ENCODE measurements at regions not wholly inside any gene's neighbourhood (a gene's known extent, or its start where the extent isn't known, plus 50 kb on each side); places are given as distances from the start of the nearest gene placed in this dataset.

- Histone ChIP-seq H2AFZ (ENCODE audit: low read length) (no peak overlapping the region), H3K36me3 (ENCODE audit: low read depth, low read length) (no peaks in the 10 kb centered on the region), H3K9ac (ENCODE audit: low read length) (no peak overlapping the region), H3K9me3 (ENCODE audit: low read length) (no peaks in the 10 kb centered on the region), H3K27me3 (ENCODE audit: low read length) (no peaks in the 10 kb centered on the region), H3K79me2 (ENCODE audit: low read length) (no peaks in the 10 kb centered on the region), H3K4me2 (ENCODE audit: low read length) (no peak overlapping the region), H3F3A (ENCODE audit: low read length, unreplicated experiment) (no peaks in the 10 kb centered on the region), H3K9me2 (replicated peaks; ENCODE audit: low read length) (no peaks in the 10 kb centered on the region), H3K4me3 (ENCODE audit: low read length) (no peak overlapping the region), H4K20me1 (ENCODE audit: low read length) (no peaks in the 10 kb centered on the region), H3K4me1 (ENCODE audit: insufficient read depth, low read length) (no peaks in the 10 kb centered on the region), H3K27ac (ENCODE audit: low read length) (no peak overlapping the region)
- intact Hi-C loops (cut with micrococcal nuclease) = no loop called here
- no peak for DNase-seq
- POLR2A ChIA-PET (ENCODE audit: unreplicated experiment) = no interaction called here
- TF ChIP-seq EZH2phosphoT487 (IDR thresholded peaks at IDR 0.05; ENCODE audit: borderline replicate concordance, low read length) (no peak), CTCF (conservative IDR thresholded peaks at IDR 0.05; ENCODE audit: low read depth, low read length) (no peak), EZH2 (IDR thresholded peaks at IDR 0.05; ENCODE audit: low read length, unreplicated experiment) (no peak)
- ATAC-seq = no peak
- BruUV-seq (replicated peaks) = no TSS peak
- CTCF ChIA-PET = no interaction called here
These were observed 94.9 kb upstream of the RAP1B start for GRCh38 chr12:68515793-68516192.

DNA sequence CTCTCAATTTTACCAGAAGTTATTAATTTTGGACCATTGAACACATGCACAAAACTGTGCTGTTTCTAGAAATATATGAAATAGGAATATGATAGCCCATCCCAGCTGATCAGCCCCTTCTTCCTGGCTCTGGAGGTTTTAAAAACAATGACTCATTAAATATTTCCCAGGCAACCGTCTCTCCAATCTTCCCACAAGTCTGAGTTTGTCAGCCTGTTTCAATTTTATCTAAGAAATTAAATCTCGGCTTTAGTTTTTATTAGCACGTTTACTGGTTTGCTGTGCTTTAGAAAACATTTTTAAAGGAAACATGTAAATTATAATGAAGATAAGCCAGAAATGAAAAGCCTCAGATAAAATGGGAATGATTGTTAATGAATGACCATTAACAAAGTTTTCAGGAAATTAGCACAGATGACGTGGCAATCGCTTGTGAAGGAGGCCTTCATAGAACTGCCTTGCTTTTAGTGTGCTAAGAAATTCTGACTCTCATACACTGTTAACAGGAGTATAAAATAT lies 89.3 kb upstream of the RAP1B start:
- POLR2A ChIA-PET (ENCODE audit: unreplicated experiment) = no interaction called here
- no peaks in the 10 kb centered on the region for H3K9me3 ChIP-seq (ENCODE audit: low read length)
- H3F3A ChIP-seq (ENCODE audit: low read length, unreplicated experiment) = no peaks in the 10 kb centered on the region
- peak; percentile 67 for DNase-seq
- no TSS peak for BruUV-seq (replicated peaks)
- peak overlapping the region; percentile 56 for H3K4me3 ChIP-seq (ENCODE audit: low read length)
- H3K4me1 ChIP-seq (ENCODE audit: insufficient read depth, low read length) = peaks cover 13% of the 10 kb centered on the region
- H3K4me2 ChIP-seq (ENCODE audit: low read length) = peak overlapping the region; percentile 83
- no peaks in the 10 kb centered on the region for H3K79me2 ChIP-seq (ENCODE audit: low read length)
- TF ChIP-seq CTCF (conservative IDR thresholded peaks at IDR 0.05; ENCODE audit: low read depth, low read length) = no peak
- TF ChIP-seq EZH2phosphoT487 (IDR thresholded peaks at IDR 0.05; ENCODE audit: borderline replicate concordance, low read length) = no peak
- no peak for TF ChIP-seq EZH2 (IDR thresholded peaks at IDR 0.05; ENCODE audit: low read length, unreplicated experiment)
- H3K36me3 ChIP-seq (ENCODE audit: low read depth, low read length) = no peaks in the 10 kb centered on the region
- H4K20me1 ChIP-seq (ENCODE audit: low read length) = no peaks in the 10 kb centered on the region
- peak; percentile 94 for ATAC-seq
- peak overlapping the region; percentile 57 for H3K27ac ChIP-seq (ENCODE audit: low read length)
- no peaks in the 10 kb centered on the region for H3K9me2 ChIP-seq (replicated peaks; ENCODE audit: low read length)
- H2AFZ ChIP-seq (ENCODE audit: low read length) = peak overlapping the region; percentile 83
- no peaks in the 10 kb centered on the region for H3K27me3 ChIP-seq (ENCODE audit: low read length)
- intact Hi-C loops (cut with micrococcal nuclease) = loop anchor here (1.0 kb wide), 1 partner anchor 87 kb away; no protein-coding TSS in a partner anchor
- H3K9ac ChIP-seq (ENCODE audit: low read length) = peak overlapping the region; percentile 38
- CTCF ChIA-PET = no interaction called here

GRCh38 chr12:68521848-68522502 lies 88.7 kb upstream of the RAP1B start:
- Histone ChIP-seq H3K9ac (ENCODE audit: low read length) (peak overlapping the region; percentile 38; the same call in 1 of the 2 replicates), H3F3A (ENCODE audit: low read length, unreplicated experiment) (no peaks in the 10 kb centered on the region), H3K4me2 (ENCODE audit: low read length) (peak overlapping the region; percentile 83), H4K20me1 (ENCODE audit: low read length) (no peaks in the 10 kb centered on the region), H3K27me3 (ENCODE audit: low read length) (no peaks in the 10 kb centered on the region), H3K9me3 (ENCODE audit: low read length) (no peaks in the 10 kb centered on the region), H3K4me1 (ENCODE audit: insufficient read depth, low read length) (peaks cover 13% of the 10 kb centered on the region), H3K9me2 (replicated peaks; ENCODE audit: low read length) (no peaks in the 10 kb centered on the region), H3K4me3 (ENCODE audit: low read length) (peak overlapping the region; percentile 56), H2AFZ (ENCODE audit: low read length) (peak overlapping the region; percentile 83), H3K27ac (ENCODE audit: low read length) (peak overlapping the region; percentile 57), H3K36me3 (ENCODE audit: low read depth, low read length) (no peaks in the 10 kb centered on the region), H3K79me2 (ENCODE audit: low read length) (no peaks in the 10 kb centered on the region)
- ATAC-seq (peak; percentile 42), DNase-seq (no peak)
- ChIA-PET POLR2A (ENCODE audit: unreplicated experiment) (no interaction called here), CTCF (no interaction called here)
- TF ChIP-seq EZH2phosphoT487 (IDR thresholded peaks at IDR 0.05; ENCODE audit: borderline replicate concordance, low read length) (no peak), CTCF (conservative IDR thresholded peaks at IDR 0.05; ENCODE audit: low read depth, low read length) (no peak), EZH2 (IDR thresholded peaks at IDR 0.05; ENCODE audit: low read length, unreplicated experiment) (no peak)
- no TSS peak for BruUV-seq (replicated peaks)
- intact Hi-C loops (cut with micrococcal nuclease) = loop anchor here (1.0 kb wide), 1 partner anchor 88 kb away; no protein-coding TSS in a partner anchor
